ENCODE measurements at regions not wholly inside any gene's neighbourhood (a gene's known extent, or its start where the extent isn't known, plus 50 kb on each side); places are given as distances from the start of the nearest gene placed in this dataset.
"Not testable (repeated sequence)": the region's sequence is repeated elsewhere in the genome, so short reads cannot be mapped to it uniquely, and the experiment has no call there.

DNA sequence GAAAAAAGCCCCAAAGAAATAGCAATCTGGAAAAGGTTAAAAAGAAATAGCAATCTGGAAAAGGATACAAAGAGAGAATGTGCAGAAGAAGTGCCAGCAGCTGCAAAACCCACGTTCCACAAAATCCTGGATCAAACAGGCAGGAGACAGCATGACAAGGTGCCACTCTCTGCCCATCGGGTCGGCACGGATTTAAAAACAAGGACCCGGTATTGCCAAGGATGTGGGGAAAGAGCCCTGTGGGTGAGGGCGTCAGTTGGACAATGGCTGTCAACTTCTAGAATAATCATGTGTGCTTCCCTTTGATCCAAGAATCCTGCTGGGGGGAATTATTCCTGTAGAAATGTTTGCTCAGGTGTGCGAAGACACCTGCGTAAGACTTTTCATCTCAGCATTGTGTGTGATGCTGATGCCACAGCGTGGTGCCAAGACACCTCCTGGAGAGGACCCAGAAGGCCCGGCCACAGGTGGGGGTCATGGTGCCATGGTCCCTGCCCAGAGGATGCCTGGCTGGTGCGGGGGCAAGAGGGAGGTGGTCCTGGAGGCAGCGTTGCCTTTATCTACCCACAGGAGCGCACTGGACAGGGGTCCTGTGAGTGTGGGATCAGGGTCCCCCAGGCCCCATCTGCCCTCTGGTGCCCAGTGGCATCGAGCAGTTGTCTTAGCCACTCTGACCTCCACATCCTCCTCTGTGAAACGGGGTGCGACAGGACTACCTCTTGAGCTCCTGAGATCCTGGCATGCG is 100.3 kb downstream of the TNFRSF13B start:
- DNase-seq; in situ Hi-C loops (cut with MboI; ENCODE audit: low pct_unique_long_range_greater_than_20kb, low sequenced_read_pairs): not testable (repeated sequence)

DNA sequence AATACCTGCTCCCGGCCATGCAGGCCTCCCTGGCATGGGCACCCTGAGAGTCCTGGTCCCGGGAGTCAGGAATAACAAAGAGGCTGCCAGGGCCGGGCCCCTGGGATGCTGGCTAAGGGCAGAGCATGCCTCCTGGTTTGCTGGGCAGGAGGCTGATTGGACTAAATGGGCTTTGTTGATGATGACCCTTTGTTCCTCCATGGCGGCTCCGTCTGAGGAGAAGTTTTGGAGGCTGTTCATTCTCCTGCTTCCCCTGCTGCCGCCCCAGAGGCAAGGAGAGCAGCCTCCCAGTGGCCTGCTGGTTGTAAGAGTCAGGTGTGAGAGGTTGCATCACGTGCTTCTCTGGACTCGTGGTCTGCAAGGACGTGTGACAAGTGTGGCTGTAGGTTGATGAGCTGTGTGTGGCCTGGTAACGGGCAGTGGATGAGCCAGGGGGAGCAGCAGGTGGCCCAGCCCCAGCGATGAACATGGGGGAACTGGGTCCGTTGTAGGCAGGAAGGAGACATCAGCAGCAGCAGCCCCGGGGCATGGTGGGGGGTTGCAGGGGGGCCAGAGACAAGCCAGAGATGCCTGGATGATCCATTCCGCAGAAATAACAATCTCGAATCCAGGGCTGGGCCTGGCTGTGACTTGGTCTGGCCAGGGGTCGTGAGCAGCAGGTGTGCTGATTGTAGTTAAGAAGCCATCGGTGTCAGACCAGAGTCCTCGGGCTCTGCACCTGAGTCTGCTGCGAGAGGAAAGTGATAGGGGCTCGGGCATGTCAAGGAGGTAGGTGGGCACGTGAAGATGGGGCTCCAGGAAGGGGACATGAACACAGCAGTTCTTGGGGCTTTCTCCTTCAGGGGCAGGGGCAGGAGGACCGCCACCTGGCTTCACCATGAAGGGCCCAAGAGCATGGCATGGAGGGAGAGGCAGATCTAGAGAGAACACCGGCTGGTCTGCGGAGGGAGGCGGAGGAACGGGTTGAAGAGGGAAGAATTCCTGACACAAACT is 101.4 kb downstream of the TNFRSF13B start:
- DNase-seq = no peak
- in situ Hi-C loops (cut with MboI; ENCODE audit: low pct_unique_long_range_greater_than_20kb, low sequenced_read_pairs) = no loop called here

DNA sequence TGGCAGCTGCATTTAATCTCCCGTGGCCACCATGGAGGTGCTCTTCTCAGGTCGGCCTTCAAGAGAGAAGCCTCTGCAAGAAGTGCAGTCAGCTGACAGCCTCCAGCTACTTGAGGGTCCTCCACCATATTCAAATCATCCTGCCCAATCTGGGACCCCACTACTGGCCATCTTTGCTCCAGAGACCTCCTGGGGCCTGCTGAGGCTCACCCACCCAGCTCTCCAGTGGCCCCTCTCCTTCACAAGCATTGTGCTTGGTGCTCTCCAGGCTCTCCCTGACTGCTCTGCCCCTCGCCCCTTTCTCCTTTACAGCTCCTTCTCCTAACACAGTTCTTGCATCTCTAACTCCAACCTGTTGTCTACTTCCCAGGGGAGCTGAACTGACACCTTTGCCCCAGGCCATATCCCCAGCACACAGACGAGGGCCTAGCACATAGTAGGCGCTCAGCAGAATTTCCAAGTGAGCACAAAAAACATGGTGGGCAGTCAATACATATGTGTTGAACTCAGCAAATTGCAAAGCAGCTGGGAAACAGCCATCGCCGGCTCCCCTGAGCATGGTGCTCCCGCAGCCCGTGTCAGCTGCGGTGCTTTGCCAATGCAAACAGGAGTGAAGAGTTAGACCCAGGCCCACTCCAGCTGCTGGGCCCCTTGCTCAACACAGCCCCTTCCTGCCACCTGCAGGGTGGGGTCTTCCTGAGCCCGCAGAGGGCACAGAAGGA is 102.2 kb downstream of the TNFRSF13B start:
- in situ Hi-C loops (cut with MboI; ENCODE audit: low pct_unique_long_range_greater_than_20kb, low sequenced_read_pairs); DNase-seq: not testable (repeated sequence)

DNA sequence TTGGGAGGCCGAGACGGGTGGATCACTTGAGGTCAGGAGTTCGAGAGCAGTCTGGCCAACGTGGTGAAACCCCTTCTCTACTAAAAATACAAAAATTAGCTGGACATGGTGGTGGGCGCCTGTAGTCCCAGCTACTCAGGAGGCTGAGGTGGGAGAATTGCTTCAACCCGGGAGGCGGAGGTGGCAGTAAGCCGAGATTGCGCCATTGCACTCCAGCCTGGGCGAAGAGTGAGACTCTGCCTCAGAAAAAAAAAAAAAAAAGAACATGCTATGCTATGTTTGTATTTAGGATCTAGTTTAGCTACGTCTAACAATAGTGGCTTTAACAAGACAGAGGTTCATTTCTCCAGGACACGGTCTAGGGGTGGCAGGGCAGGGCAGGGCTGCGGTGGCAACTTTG is 103.3 kb downstream of the TNFRSF13B start:
- in situ Hi-C loops (cut with MboI; ENCODE audit: low pct_unique_long_range_greater_than_20kb, low sequenced_read_pairs); DNase-seq: not testable (repeated sequence)

DNA sequence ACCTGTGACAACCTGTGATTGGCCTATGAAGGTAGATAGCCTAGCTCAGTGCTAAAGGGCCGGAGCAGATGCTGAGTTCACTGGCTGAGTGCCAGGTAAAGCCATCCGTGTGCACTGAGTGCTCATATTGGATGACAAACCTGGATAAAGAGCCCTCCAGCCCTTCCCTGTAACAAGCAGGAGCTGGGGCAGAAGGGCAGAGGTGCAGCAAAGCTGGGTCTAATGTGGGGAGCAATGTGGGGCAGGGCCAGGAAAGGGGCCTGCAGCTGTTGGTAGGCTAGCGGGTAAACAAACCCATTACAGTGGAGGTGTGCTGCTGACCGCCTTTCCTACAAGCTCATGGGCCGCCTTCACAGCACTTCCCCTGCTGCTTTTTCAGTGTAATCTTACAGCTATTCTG is 104.4 kb downstream of the TNFRSF13B start:
- DNase-seq; in situ Hi-C loops (cut with MboI; ENCODE audit: low pct_unique_long_range_greater_than_20kb, low sequenced_read_pairs): not testable (repeated sequence)

DNA sequence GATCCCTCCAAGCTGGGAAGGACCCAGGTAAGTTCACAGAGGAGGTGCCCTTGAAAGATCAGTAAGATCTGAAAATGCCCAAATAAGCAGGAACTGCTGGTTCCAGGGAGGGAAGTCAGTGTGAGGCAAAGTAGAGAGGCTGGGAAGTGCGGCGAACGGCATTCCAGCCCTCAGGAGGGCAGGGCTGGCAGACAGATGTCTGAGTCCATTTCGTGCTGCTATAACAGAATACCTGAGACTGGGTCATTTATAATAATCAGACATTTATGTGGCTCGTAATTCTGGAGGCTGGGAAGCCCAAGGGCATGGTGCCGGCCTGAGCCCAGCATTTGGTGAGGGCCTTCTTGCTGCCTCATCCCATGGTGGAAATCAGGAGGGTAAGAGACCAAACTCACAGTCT is 105.1 kb downstream of the TNFRSF13B start:
- in situ Hi-C loops (cut with MboI; ENCODE audit: low pct_unique_long_range_greater_than_20kb, low sequenced_read_pairs); DNase-seq: not testable (repeated sequence)

DNA sequence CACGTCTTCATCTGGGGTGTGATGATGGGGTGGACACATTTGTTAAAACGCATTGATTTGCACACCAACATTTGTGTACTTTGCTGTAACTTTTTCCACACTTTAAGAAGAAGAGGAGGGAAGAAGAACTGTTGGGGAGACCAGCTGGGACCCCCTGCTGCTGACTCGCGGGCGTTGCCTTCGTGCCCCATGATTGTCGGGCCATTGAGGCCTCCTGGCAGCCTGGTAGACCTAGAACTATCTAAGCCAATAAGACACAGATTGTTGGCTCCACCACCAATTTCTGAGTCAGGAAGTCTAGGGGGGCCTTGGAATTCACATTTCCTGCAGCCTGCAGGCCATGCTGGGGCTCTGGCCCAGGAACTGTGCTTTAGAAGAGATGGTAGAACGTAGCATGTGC is 105.5 kb downstream of the TNFRSF13B start:
- no peak for DNase-seq

DNA sequence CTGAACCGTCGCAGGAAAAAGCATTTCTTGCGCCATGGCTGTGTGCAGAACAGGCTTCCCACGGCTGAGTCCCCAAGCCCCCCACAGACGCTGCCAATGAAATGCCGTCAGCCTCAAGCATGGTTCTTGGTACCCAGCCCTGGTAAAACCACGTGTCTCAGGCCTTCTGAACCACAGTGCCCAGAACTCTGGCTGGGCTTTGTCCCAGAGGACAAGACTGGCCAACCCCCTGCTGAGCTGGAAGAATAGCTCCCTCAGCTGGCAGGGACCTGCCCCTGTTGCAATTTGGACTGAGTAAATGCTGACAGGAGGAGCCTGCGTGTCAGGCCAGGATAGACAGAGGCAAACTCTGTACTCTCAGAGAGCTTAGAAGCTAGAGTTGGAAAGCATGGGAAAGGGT is 106.2 kb downstream of the TNFRSF13B start:
- in situ Hi-C loops (cut with MboI; ENCODE audit: low pct_unique_long_range_greater_than_20kb, low sequenced_read_pairs); DNase-seq: not testable (repeated sequence)

More for the DNA sequence above, 105.5 kb downstream of the TNFRSF13B start:
- in situ Hi-C loops (cut with MboI; ENCODE audit: low pct_unique_long_range_greater_than_20kb, low sequenced_read_pairs) = no loop called here

DNA sequence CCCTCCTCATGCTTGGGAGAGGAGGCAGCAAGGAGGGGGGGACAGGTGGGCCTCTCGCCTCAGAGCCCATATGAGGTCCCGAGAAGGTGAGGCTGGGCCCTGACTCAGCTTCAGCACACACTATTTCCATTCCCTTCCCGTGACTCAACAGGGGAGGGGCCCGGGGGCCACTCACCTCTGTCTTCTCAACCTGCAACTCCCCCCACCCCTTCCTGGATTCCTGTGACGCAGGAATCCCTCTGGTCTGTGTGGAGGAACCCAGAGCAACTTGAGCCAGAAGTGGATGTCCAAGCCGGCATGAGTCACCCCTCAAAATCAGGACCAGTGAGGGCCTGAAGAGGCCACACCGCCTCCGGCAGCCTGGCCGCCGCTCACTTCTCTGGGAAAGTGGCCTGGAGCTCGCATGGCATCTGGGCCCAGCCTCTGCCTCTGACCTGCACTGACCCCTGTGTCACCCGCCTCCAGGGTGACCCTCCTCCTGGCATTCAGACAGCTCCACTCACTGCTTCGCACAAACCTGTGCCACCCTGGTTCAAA is 106.8 kb downstream of the TNFRSF13B start:
- DNase-seq; in situ Hi-C loops (cut with MboI; ENCODE audit: low pct_unique_long_range_greater_than_20kb, low sequenced_read_pairs): not testable (repeated sequence)

DNA sequence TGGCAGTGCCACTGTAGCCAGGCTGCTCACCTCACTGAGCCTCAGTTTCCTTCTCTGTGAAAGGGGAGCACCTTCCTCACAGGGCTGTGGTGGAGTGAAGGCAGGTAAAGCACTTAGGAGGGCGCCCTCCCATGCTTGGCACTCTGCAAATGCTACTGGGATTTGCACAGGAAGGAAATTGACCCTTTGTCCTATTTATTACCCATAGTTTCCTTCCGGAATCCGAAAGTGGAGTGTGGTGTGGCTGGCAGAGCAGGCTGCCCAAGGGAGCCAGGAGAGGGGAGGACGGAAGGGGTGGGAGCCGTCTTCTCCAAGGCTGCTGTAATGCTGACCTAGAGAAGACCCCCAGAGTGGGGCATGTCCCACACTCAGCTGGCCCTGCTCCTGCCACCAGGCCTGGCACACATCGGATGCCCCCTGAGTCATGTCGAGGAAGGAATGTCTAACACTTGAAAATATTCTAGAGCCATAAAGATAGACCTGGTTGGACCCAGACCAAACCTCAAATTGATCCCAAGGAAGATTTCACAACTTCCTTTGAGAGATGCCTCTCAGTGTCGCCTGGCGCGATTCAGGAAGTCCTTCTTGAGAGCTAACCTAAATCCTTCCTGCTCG is 107.3 kb downstream of the TNFRSF13B start:
- in situ Hi-C loops (cut with MboI; ENCODE audit: low pct_unique_long_range_greater_than_20kb, low sequenced_read_pairs); DNase-seq: not testable (repeated sequence)

DNA sequence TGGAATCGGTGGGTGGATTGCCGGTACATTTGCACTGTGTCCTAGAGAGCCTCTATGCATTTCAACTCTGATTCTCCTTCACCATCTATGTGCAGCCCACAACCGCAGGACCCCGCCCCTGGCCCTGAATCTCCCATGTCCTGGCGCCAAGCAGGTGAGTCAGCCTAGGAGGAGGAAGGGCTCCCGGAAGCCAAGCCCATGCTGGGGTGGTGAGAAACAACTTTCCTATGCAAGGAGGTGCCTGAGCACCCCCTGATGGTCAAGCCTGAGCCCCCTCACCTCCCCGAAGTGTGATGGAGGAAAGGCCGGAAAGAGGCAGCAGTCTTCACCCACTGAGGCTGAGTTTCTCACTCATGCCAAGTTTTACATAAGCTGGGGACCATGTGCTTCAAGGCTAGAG is 110.8 kb downstream of the TNFRSF13B start:
- in situ Hi-C loops (cut with MboI; ENCODE audit: low pct_unique_long_range_greater_than_20kb, low sequenced_read_pairs); DNase-seq: not testable (repeated sequence)

DNA sequence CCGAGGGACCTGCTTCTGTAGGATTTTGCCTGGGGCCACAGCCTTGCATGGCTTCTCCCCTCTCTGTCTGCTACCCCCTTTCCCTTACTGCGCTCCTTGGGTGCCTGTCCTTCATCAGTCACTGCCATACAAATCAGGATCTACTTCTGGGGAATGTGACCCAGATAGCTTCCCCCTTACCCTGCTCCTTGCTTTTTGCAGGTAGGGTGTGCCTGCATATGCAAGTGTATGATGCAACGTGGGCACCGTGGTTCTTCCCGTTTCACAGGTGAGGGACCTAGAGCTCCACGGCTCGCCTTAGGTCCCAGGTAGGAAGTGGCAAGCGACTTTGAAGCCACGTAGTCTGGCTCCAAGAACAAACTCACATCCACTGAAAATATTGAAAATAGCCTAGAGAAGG is 111.5 kb downstream of the TNFRSF13B start:
- in situ Hi-C loops (cut with MboI; ENCODE audit: low pct_unique_long_range_greater_than_20kb, low sequenced_read_pairs); DNase-seq: not testable (repeated sequence)

DNA sequence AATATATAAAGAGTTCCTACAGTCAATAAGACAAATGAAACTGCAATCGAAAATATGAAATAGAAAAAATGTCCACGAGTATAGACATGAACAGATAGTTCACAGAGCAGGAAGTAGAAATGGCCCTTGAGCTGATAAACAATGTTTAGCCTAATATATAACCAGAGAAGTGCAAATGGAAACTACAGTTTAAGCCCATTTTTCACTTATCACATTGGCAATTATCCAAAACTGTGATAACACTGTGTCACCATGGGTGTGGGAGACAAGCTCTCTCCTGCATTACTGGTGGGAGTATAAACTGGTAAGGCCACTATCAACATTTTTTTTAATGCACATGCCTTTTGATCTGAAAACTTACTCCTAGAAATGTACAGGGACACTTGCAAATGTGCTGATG is 112.4 kb downstream of the TNFRSF13B start:
- in situ Hi-C loops (cut with MboI; ENCODE audit: low pct_unique_long_range_greater_than_20kb, low sequenced_read_pairs); DNase-seq: not testable (repeated sequence)

DNA sequence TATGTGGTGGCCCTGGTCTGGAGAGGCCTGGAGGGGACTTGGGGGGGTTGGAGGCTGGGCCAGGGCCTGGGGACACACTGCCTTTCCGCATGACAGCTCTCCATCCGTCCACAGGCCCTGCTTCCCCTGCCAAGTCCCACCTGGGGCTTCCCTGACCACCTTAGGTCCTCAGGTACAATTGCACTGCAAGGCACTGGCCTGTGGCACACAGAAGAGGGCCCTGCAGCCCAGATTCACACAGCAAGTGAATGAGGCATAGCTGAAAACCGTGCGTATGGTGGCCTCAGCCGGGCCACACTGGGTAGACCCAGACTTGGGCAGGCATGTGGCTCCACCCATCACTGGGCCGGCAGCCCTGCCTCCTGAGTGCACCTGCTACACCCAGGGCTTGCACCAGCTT is 114.2 kb downstream of the TNFRSF13B start:
- in situ Hi-C loops (cut with MboI; ENCODE audit: low pct_unique_long_range_greater_than_20kb, low sequenced_read_pairs); DNase-seq: not testable (repeated sequence)

DNA sequence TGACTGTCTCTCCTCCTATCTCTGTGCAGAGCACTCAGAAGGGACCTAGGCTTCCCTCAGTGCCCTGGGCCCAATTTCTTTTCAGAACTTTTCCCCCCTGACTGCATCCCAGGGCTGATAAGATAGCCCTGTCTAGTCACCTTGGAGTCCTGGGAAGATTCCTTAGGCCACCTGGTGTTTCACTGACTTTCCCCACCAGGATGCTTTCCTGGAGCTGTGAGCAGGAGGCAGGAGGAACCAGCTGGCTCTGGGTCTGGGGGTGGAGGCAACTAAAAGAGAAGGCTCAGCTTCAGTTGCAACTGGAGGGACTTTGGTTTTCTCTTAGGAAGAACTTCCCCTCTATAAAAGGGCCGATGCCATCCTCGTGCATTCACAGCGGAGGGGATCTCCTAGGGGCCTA is 115.1 kb downstream of the TNFRSF13B start:
- in situ Hi-C loops (cut with MboI; ENCODE audit: low pct_unique_long_range_greater_than_20kb, low sequenced_read_pairs); DNase-seq: not testable (repeated sequence)

DNA sequence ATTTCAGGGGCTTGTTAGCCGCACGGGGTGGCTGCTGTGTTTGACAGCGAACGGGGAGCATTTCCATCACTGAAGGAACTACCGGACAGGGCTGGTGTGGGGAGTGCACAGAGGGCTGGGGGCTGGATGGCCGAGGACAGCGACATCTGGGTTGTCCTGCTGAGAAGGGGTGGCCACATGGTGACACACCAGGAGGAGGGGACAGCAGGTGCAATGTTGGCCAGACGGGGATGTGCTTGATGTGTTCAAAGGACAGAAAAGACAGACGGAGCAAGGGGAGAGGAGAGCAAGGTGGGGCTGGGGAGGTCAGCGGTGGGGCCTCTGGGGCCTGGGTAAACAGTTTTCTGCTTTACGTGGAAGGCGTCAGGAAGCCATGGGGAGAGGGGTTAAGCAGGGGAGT is 115.7 kb downstream of the TNFRSF13B start:
- in situ Hi-C loops (cut with MboI; ENCODE audit: low pct_unique_long_range_greater_than_20kb, low sequenced_read_pairs); DNase-seq: not testable (repeated sequence)

DNA sequence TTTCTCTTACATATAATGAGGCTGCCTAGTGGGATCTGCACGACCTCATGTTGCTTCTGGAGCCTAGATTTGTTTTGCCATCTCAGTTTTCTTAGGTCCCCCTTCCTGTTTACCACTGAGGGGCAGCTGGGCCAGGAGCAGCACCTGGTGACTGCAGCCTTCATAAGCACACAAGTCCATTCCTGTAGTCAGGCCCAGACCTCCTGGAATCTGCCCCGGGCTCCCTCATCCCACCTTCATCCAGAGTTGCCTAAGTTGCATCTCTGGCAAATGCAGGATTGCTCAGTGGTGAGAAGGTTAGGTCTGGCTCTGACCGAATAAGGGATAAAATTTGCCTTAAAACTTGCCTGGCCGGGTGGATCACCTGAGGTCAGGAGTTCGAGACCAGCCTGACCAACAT is 117.3 kb downstream of the TNFRSF13B start:
- DNase-seq; in situ Hi-C loops (cut with MboI; ENCODE audit: low pct_unique_long_range_greater_than_20kb, low sequenced_read_pairs): not testable (repeated sequence)

DNA sequence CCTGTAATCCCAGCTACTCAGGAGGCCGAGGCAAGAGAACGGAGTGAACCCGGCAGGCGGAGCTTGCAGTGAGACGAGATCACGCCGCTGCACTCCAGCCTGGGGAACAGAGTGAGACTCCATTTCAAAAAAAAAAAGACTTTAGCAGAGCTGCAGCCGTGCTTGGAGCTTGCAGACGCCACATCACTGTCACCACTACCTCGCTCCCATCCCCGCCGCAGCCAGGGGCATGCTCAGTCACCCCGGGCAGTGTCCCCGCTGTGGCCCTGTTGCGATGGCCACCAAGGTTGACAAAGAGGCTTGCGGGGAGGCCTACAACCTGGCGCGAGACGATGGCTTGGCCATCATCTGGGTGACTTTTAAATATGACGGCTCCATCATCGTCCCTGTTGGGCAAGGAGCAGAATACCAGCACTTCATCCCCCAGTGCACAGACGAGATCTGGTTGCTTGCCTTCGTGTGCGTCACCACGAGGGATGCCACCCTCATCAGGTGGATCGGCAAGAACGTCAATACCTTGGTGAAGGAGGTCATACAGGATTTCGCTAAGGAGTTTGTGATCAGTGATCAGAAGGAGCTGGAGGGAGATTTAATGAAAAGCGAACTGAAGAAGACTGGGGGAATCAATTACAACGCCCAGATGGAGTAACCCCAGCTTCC is 118.1 kb downstream of the TNFRSF13B start:
- in situ Hi-C loops (cut with MboI; ENCODE audit: low pct_unique_long_range_greater_than_20kb, low sequenced_read_pairs) = no loop called here
- DNase-seq = no peak

All from KBM-7 (cell line).